H1 (cell line): ENCODE measurements at regions not wholly inside any gene's neighbourhood (a gene's known extent, or its start where the extent isn't known, plus 50 kb on each side); places are given as distances from the start of the nearest gene placed in this dataset.

ENCODE experiments used
- CTCF ChIA-PET: fragments of 300-600 bp; sonication (Branson Sonifier 250); formaldehyde crosslinking; loops from one replicate; lab custom pipeline; 2021; ENCODE audit not compliant: partially characterized antibody; lab: Charles Lee
- POLR2A ChIA-PET: fragments of 300-600 bp; sonication (Branson Sonifier 250); formaldehyde crosslinking; loops from one replicate; lab custom pipeline; 2021; ENCODE audit warnings: inconsistent platforms; ENCODE audit not compliant: partially characterized antibody; lab: Charles Lee
- DNase-seq, 2 experiments: peaks; one replicate each; pipeline versions ENCODE4 v3.0.0 to v3.0.0-alpha.2; 2010 to 2022; ENCODE audit warnings: low spot score in 2 of 2, low read depth in 1 of 2, mixed read lengths in 1 of 2
- FAIRE-seq: peaks from 2 replicates; lab custom pipeline; 2011; peaks lifted over from hg19 to GRCh38; lab: Jason Lieb, UNC
- H2AFZ ChIP-seq: 2 replicates; pipeline ENCODE4 v1.8.1; 2012; ENCODE audit warnings: low read length, inconsistent platforms
- H2AK5ac ChIP-seq: 2 replicates; pipeline ENCODE4 v1.6.1; 2013; ENCODE audit warnings: low read depth, low read length
- H2BK120ac ChIP-seq: replicated peaks from 2 replicates; pipeline ENCODE3; 2013; ENCODE audit warnings: low read depth, low read length, inconsistent platforms
- H2BK12ac ChIP-seq: 2 replicates; pipeline ENCODE4 v1.6.1; 2013; ENCODE audit warnings: low read depth, low read length
- H2BK15ac ChIP-seq: 2 replicates; pipeline ENCODE4 v1.6.1; 2013; ENCODE audit warnings: low read length
- H2BK20ac ChIP-seq: 2 replicates; pipeline ENCODE4 v1.6.1; 2013; ENCODE audit warnings: low read length
- H2BK5ac ChIP-seq: 2 replicates; pipeline ENCODE4 v1.6.1; 2013; ENCODE audit warnings: low read depth, low read length
- H3K14ac ChIP-seq: 2 replicates; pipeline ENCODE4 v1.6.1; 2013; ENCODE audit warnings: inconsistent platforms; ENCODE audit not compliant: insufficient read length
- H3K18ac ChIP-seq: 2 replicates; pipeline ENCODE4 v1.6.1; 2013; ENCODE audit warnings: low read length; ENCODE audit errors: extremely low read depth
- H3K23ac ChIP-seq: 2 replicates; pipeline ENCODE4 v1.6.1; 2013; ENCODE audit warnings: inconsistent platforms; ENCODE audit not compliant: insufficient read length
- H3K23me2 ChIP-seq: 2 replicates; pipeline ENCODE4 v1.6.1; 2013; ENCODE audit warnings: low read depth, low read length
- H3K27ac ChIP-seq: 2 replicates; pipeline ENCODE4 v1.6.1; 2011; ENCODE audit warnings: low read depth, low read length, inconsistent platforms
- H3K27me3 ChIP-seq, 4 experiments: replicated peaks in 1 of 4; 1 replicate in 1 of 4; 2 replicates in 3 of 4; pipeline versions ENCODE4 v1.6.1 to v1.8.1; 2011 to 2013; ENCODE audit warnings: low read length in 3 of 4, mild to moderate bottlenecking in 3 of 4, inconsistent platforms in 2 of 4, mixed read lengths in 2 of 4, moderate library complexity in 1 of 4; ENCODE audit not compliant: control insufficient read depth in 3 of 4, insufficient read depth in 3 of 4; ENCODE audit errors: extremely low read depth in 1 of 4
- H3K36me3 ChIP-seq, 4 experiments: 2 replicates each; pipeline versions ENCODE4 v1.6.1 to v1.8.1; 2011 to 2013; ENCODE audit warnings: mild to moderate bottlenecking in 4 of 4, low read length in 3 of 4, moderate library complexity in 2 of 4, control low read depth in 1 of 4, inconsistent platforms in 1 of 4; ENCODE audit not compliant: insufficient read depth in 4 of 4, control insufficient read depth in 2 of 4
- H3K4ac ChIP-seq: replicated peaks from 2 replicates; pipeline ENCODE3; 2013; ENCODE audit warnings: low read length, low read depth, mixed read lengths, inconsistent platforms; ENCODE audit not compliant: insufficient read length
- H3K4me1 ChIP-seq, 4 experiments: replicated peaks in 1 of 4; 1 replicate in 1 of 4; 2 replicates in 3 of 4; pipeline versions ENCODE4 v1.6.1 to v1.8.1; 2011 to 2013; ENCODE audit warnings: low read length in 3 of 4, inconsistent platforms in 2 of 4, mixed read lengths in 1 of 4; ENCODE audit not compliant: insufficient read depth in 4 of 4, control insufficient read depth in 3 of 4
- H3K4me2 ChIP-seq, 2 experiments: 2 replicates each; pipeline versions ENCODE4 v1.6.1 to v1.8.1; 2011 to 2013; ENCODE audit warnings: low read depth in 2 of 2, low read length in 2 of 2, control low read depth in 1 of 2, inconsistent platforms in 1 of 2, mild to moderate bottlenecking in 1 of 2; ENCODE audit not compliant: insufficient read depth in 1 of 2
- H3K4me3 ChIP-seq, 4 experiments: fragments of 200-600, 300-600 bp in 1 of 4; sonication (generic), shearing (Covaris generic), sonication (Bioruptor Twin) in 1 of 4; 2 replicates each; pipeline versions ENCODE4 v1.5.1 to v1.8.1; 2011 to 2016; ENCODE audit warnings: low read length in 4 of 4, low read depth in 3 of 4, control low read depth in 2 of 4, inconsistent platforms in 2 of 4, mild to moderate bottlenecking in 2 of 4, mixed read lengths in 1 of 4, moderate library complexity in 1 of 4; ENCODE audit not compliant: insufficient read depth in 2 of 4; ENCODE audit errors: extremely low read depth in 1 of 4
- H3K56ac ChIP-seq: replicated peaks from 2 replicates; pipeline ENCODE3; 2013; ENCODE audit warnings: low read depth, mild to moderate bottlenecking, mixed read lengths, low read length, inconsistent platforms; ENCODE audit not compliant: insufficient read length
- H3K79me1 ChIP-seq: 2 replicates; pipeline ENCODE4 v1.6.1; 2013; ENCODE audit warnings: low read depth, low read length, control low read depth
- H3K79me2 ChIP-seq, 2 experiments: 2 replicates each; pipeline versions ENCODE4 v1.6.1 to v1.8.1; 2012 to 2013; ENCODE audit warnings: low read length in 2 of 2, mild to moderate bottlenecking in 2 of 2, inconsistent platforms in 1 of 2; ENCODE audit not compliant: insufficient read depth in 2 of 2, control insufficient read depth in 1 of 2
- H3K9ac ChIP-seq, 4 experiments: replicated peaks in 1 of 4; 1 replicate in 1 of 4; 2 replicates in 3 of 4; pipeline versions ENCODE4 v1.6.1 to v1.8.1; 2011 to 2013; ENCODE audit warnings: low read depth in 3 of 4, low read length in 3 of 4, control low read depth in 2 of 4, mild to moderate bottlenecking in 2 of 4, moderate library complexity in 2 of 4, inconsistent platforms in 1 of 4; ENCODE audit errors: extremely low read depth in 1 of 4
- H3K9me3 ChIP-seq, 2 experiments: 2 replicates each; pipeline versions ENCODE4 v1.6.1 to v1.8.1; 2012 to 2013; ENCODE audit warnings: mild to moderate bottlenecking in 2 of 2, moderate library complexity in 2 of 2, control low read depth in 1 of 2, inconsistent platforms in 1 of 2, low read depth in 1 of 2, low read length in 1 of 2, mixed read lengths in 1 of 2; ENCODE audit not compliant: insufficient read depth in 2 of 2
- H4K20me1 ChIP-seq, 2 experiments: replicated peaks in 1 of 2; 2 replicates each; pipeline versions ENCODE3 to v1.8.1; 2011 to 2013; ENCODE audit warnings: inconsistent platforms in 2 of 2, low read length in 2 of 2, mild to moderate bottlenecking in 1 of 2; ENCODE audit not compliant: insufficient read depth in 2 of 2, control insufficient read depth in 1 of 2
- H4K5ac ChIP-seq: 2 replicates; pipeline ENCODE4 v1.6.1; 2013; ENCODE audit warnings: low read length, low read depth, mixed read lengths, inconsistent platforms; ENCODE audit not compliant: insufficient read length
- H4K8ac ChIP-seq: 2 replicates; pipeline ENCODE4 v1.8.0; 2013; ENCODE audit warnings: mild to moderate bottlenecking, moderate library complexity, low read length, inconsistent platforms; ENCODE audit not compliant: insufficient read depth; ENCODE audit errors: extremely low read depth
- H4K91ac ChIP-seq: replicated peaks from 2 replicates; pipeline ENCODE3; 2013; ENCODE audit warnings: low read length, mixed read lengths, inconsistent platforms; ENCODE audit not compliant: insufficient read length
- BACH1 ChIP-seq: IDR thresholded peaks from 2 replicates; pipeline ENCODE4 v1.6.1; 2012; ENCODE audit warnings: low read length, improper control_type of control experiment
- CTBP2 ChIP-seq: IDR thresholded peaks from 2 replicates; pipeline ENCODE4 v1.7.0; 2011; ENCODE audit warnings: borderline replicate concordance, mild to moderate bottlenecking, moderate library complexity, mixed read lengths, low read length; ENCODE audit not compliant: insufficient read depth, insufficient read length
- FOSL1 ChIP-seq: IDR thresholded peaks from 2 replicates; pipeline ENCODE4 v1.6.1; 2011; ENCODE audit warnings: mild to moderate bottlenecking, low read depth, low read length, moderate library complexity; ENCODE audit not compliant: insufficient read depth
- GABPA ChIP-seq: IDR thresholded peaks from 2 replicates; pipeline ENCODE4 v1.6.1; 2011; ENCODE audit warnings: mild to moderate bottlenecking, low read length, moderate library complexity, borderline replicate concordance; ENCODE audit not compliant: insufficient read depth
- GTF2F1 ChIP-seq: IDR thresholded peaks from 2 replicates; pipeline ENCODE4 v1.6.1; 2012; ENCODE audit warnings: low read depth, low read length, improper control_type of control experiment, borderline replicate concordance
- JUN ChIP-seq: IDR thresholded peaks from 2 replicates; pipeline ENCODE4 v1.6.1; 2011; ENCODE audit warnings: low read depth, mild to moderate bottlenecking, improper control_type of control experiment, low read length
- JUND ChIP-seq: IDR thresholded peaks from 2 replicates; pipeline ENCODE4 v1.6.1; 2011; ENCODE audit warnings: mild to moderate bottlenecking, improper control_type of control experiment, low read length
- KDM4A ChIP-seq: IDR thresholded peaks from one replicate; pipeline ENCODE4 v1.7.1; 2012; ENCODE audit warnings: low read depth, mild to moderate bottlenecking, moderate library complexity, low read length, inconsistent platforms; ENCODE audit not compliant: severe bottlenecking
- MAX ChIP-seq: IDR thresholded peaks from 2 replicates; pipeline ENCODE4 v1.6.1; 2012; ENCODE audit warnings: inconsistent platforms
- NRF1 ChIP-seq: IDR thresholded peaks from 2 replicates; pipeline ENCODE4 v1.6.1; 2011; ENCODE audit warnings: mild to moderate bottlenecking, low read depth, low read length, improper control_type of control experiment
- POU5F1 ChIP-seq: IDR thresholded peaks from 2 replicates; pipeline ENCODE4 v1.6.1; 2011; ENCODE audit warnings: low read depth, mild to moderate bottlenecking, low read length, moderate library complexity
- RXRA ChIP-seq: IDR thresholded peaks from 2 replicates; pipeline ENCODE4 v1.6.1; 2011; ENCODE audit warnings: low read depth, mild to moderate bottlenecking, low read length, moderate library complexity; ENCODE audit not compliant: insufficient read depth
- SP4 ChIP-seq: IDR thresholded peaks from 2 replicates; pipeline ENCODE4 v1.6.1; 2012; ENCODE audit warnings: low read length, inconsistent platforms
- SUZ12 ChIP-seq: fragments of 200-600 bp; sonication (generic); IDR thresholded peaks from 2 replicates; pipeline ENCODE4 v1.6.1; 2012; ENCODE audit warnings: mild to moderate bottlenecking, inconsistent platforms, low read length, moderate library complexity, mixed read lengths
- TCF12 ChIP-seq: IDR thresholded peaks from 2 replicates; pipeline ENCODE4 v1.6.1; 2011; ENCODE audit warnings: low read depth, mild to moderate bottlenecking, low read length
- ZNF274 ChIP-seq: IDR thresholded peaks from 2 replicates; pipeline ENCODE4 v1.7.0; 2012; ENCODE audit warnings: low read length, borderline replicate concordance; ENCODE audit errors: extremely low read depth
- WGBS, 2 experiments: shearing (Covaris generic) in 1 of 2; methylation state at CpG; one replicate each; pipeline versions ENCODE4 v1.1.6 to v1.1.7; 2013 to 2015; ENCODE audit warnings: low lambda C conversion rate in 2 of 2, mixed read lengths in 2 of 2, inconsistent platforms in 1 of 2, low coverage in 1 of 2, missing lambda C conversion rate in 1 of 2; ENCODE audit not compliant: insufficient replicate concordance in 2 of 2, insufficient coverage in 1 of 2, insufficient read length in 1 of 2; ENCODE audit errors: extremely low coverage in 1 of 2, missing lambda C conversion rate in 1 of 2; 5-methylcytosine and 5-hydroxymethylcytosine counted together

GRCh38 chrX:39749135-39749534 lies 348.6 kb downstream of the BCOR start:
- H4K8ac ChIP-seq = no peak overlapping the region
- no peak overlapping the region for H2BK15ac ChIP-seq
- no peaks in the 10 kb centered on the region; a peak in 1 of 7 replicates for H3K27me3 ChIP-seq
- H3K4me3 ChIP-seq = no peak overlapping the region
- FAIRE-seq = no peak
- H2AK5ac ChIP-seq = no peak overlapping the region
- no peak overlapping the region for H4K91ac ChIP-seq
- H3K79me1 ChIP-seq = no peaks in the 10 kb centered on the region
- no peaks in the 10 kb centered on the region for H3K79me2 ChIP-seq
- no peaks in the 10 kb centered on the region for H3K23me2 ChIP-seq
- DNase-seq = no peak
- no peak overlapping the region for H3K4ac ChIP-seq
- H3K18ac ChIP-seq = no peak overlapping the region
- no peak overlapping the region for H2AFZ ChIP-seq
- ChIA-PET CTCF (no interaction called here), POLR2A (no interaction called here)
- H3K36me3 ChIP-seq = no peaks in the 10 kb centered on the region
- H3K9me3 ChIP-seq = no peaks in the 10 kb centered on the region
- H2BK5ac ChIP-seq = no peak overlapping the region
- H2BK20ac ChIP-seq = no peak overlapping the region
- H2BK12ac ChIP-seq = no peak overlapping the region
- no peaks in the 10 kb centered on the region for H3K4me1 ChIP-seq
- no peak overlapping the region for H3K23ac ChIP-seq
- H3K56ac ChIP-seq = no peak overlapping the region
- H4K20me1 ChIP-seq = no peaks in the 10 kb centered on the region
- 90% methylated on average over 3 of the region's 5 CpGs; no CpG with 5 or more reads in 1 of the 2 experiments for WGBS, 2 experiments
- H4K5ac ChIP-seq = no peak overlapping the region
- H3K4me2 ChIP-seq = no peak overlapping the region
- no peak overlapping the region for H3K9ac ChIP-seq
- no peak overlapping the region for H2BK120ac ChIP-seq
- no peak overlapping the region for H3K27ac ChIP-seq
- H3K14ac ChIP-seq = no peak overlapping the region
- TF ChIP-seq RXRA (no peak), POU5F1 (no peak), GTF2F1 (no peak), JUN (no peak), NRF1 (no peak), FOSL1 (no peak), CTBP2 (no peak), GABPA (no peak), MAX (no peak), ZNF274 (no peak), TCF12 (no peak), BACH1 (no peak), JUND (no peak), SUZ12 (no peak), KDM4A (no peak), SP4 (no peak)
